HG03025 (cell line): ENCODE measurements at regions not wholly inside any gene's neighbourhood (a gene's known extent, or its start where the extent isn't known, plus 50 kb on each side); places are given as distances from the start of the nearest gene placed in this dataset.

Source experiments
- ATAC-seq: cut with Tn5 transposase; IDR thresholded peaks from one replicate; pipeline ENCODE4 v1.9.1; 2021; ENCODE audit warnings: mild to moderate bottlenecking, moderate library complexity; ENCODE audit not compliant: unreplicated experiment, low FRiP score

GRCh38 chr2:181330286-181330685, 126.9 kb upstream of the ITGA4 start:
- ATAC-seq: no peak

GRCh38 chr2:181332044-181332605, 125.1 kb upstream of the ITGA4 start:
- ATAC-seq: no peak

DNA sequence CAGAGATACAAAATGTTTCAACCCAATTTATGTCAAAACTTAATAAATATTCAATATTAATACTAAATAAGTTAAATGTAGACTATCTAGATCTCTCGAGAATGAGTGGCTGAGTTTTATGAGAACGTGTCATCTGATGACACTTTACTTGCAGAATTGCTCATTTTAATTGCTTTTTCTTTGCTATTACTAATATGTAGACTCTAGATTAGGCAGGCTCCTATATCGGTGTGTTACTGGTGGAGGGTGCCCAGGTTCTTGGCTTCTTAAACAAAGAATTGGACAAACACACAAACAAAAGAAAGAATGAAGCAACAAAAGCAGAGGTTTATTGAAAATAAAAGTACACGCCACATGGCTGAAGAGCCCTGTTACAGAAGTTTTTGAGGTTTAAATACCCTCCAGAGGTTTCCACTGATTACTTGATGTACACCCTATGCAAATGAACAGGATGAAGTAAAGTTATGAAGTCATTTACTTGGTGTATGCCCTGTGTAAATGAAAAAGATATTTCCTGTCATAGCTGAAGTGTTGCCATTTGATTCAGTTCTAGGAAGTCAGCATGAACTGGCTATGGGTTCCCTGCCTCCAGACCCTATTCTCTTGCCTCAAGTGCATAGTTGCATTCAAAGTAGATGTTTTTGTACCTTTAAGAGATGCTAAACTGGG, 122.9 kb upstream of the ITGA4 start:
- no peak for ATAC-seq

- no peak for ATAC-seq
Measured at GRCh38 chr2:181340891-181341290, 116.3 kb upstream of the ITGA4 start.

DNA sequence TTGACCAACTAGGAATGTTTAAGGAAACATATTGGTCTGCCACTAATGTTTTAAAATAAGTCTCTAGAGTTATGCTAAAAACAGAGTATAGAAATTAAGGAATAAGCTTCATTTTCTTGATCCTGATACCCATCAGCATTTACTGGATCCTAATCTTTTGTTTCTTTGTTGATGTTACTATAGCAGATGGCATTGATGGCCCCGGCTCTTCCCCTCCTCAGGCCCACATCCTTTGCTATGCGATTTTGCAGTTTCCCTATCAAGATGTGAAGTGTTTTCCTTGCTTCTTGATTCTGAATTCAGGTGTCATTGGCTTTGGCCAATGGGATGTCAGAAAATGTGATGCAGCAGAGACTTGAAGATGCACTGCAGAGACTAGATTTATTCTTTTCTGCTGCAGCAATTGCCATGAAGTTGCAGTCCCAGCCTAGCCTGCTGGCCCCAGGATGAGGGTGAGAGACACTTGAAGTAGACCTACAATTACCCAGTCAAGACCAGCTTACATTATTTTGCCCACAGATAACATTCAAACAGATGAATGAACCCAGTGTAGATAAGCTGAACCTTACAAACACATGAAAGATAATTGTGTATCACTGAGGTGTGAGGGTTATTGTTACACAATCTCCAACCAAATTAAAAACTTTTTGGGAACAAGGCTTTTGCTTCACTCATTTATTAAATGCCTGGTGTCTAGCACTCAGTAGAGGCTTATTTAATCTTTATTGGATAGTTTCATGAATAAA, 115.2 kb upstream of the ITGA4 start:
- ATAC-seq: no peak

GRCh38 chr2:181348107-181348837, 108.9 kb upstream of the ITGA4 start:
- peak; percentile 71 for ATAC-seq

- peak; percentile 54 for ATAC-seq
Measured at GRCh38 chr2:181352158-181352557, 105.0 kb upstream of the ITGA4 start.

GRCh38 chr2:181354626-181355025, 102.6 kb upstream of the ITGA4 start:
- no peak for ATAC-seq

DNA sequence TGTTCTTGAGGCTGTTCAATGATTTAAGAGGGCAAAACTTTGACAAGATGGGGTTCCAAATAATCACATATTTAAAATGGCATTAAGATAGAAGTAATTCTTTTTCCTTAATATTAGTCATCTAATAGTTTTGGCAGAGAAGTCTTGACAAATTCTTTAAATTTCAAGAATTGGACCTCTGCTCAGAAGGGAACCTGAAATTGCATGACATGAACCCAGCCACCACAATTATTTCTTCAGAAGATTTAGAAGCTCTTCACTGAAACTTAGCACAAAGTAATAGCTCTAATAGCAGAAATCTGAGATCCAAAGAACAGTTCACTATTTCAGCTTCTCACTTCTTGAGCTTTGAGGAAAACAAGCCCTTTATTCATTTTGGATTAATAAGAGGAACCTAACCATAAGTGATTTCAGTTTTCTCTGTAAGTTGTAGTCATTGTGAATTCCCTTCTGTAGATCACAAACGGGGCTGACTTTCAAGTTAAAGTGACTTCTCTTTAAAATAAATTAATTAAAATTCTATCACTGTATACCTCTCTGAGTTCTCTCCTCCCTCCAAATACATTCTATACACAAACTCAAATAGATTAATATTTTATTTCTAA, 100.6 kb upstream of the ITGA4 start:
- no peak for ATAC-seq

GRCh38 chr2:181357979-181358378, 99.2 kb upstream of the ITGA4 start:
- no peak for ATAC-seq

GRCh38 chr2:181362561-181362960, 94.6 kb upstream of the ITGA4 start:
- no peak for ATAC-seq

DNA sequence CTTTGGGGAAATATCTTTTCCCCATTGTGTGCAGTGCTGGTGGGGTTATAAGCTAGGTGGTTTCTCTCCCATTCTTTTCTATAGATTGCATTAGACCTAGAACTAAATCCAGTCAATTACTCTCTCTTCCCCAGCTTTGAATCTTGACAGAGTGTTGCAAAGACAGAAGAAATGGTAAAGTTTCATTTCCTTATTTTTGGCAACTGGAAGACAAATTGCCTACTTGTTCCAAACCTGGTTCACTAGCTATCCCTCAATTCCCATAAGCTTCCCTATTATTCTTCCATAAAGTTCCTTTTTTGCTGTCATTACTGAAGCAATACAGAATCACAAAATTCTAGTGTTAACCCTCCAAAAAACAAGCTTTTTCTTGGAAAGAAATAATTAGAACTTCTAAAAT, 94.0 kb upstream of the ITGA4 start:
- no peak for ATAC-seq

- ATAC-seq: no peak
Measured at GRCh38 chr2:181364492-181365170, 92.6 kb upstream of the ITGA4 start.

DNA sequence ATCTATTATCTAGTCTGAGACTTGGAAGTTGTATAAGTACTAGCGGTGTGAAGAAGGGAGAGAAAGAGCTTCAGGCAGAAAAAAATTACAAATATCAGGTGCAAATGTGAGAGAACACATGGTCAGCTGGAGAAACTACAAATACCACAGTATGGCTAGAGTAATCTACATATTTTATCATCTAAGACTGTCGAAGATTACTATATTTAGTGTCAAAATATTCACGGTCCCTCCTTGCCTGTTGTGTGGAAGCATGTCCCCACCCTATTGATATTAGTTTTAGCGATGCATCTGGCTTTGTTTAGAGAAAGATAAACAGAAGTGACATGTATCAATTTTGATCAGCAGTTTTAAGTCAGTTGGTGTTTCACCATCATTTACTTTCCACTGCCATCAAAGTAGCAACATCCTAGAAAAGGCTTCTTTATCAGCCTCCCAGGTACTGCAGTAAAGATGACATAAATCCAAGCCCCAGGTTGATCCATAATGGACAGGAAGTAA, 90.5 kb upstream of the ITGA4 start:
- ATAC-seq: no peak

- ATAC-seq: no peak
Measured at GRCh38 chr2:181367411-181367810, 89.8 kb upstream of the ITGA4 start.

DNA sequence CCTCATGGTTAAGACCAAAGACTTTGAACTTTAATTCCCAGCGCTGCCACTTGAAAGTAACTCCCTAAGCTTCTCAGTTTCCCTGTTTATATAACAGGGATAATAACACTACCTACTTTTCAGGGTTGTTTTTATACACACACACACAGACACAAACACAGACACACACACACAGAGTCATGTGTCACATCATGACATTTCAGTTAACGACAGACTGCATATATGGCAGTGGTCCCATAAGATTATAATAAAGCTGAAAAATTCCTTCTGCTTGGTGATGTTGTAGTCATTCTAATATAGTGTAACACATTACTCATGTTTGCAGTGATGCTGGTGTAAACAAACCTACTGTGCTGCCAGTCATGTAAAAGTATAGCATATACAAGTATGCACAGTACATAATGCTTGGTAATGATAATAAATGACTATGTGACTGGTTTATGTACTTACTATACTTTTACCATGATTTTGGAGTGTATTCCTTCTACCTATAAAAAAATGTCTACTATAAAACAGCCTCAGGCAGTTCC, 89.2 kb upstream of the ITGA4 start:
- no peak for ATAC-seq

DNA sequence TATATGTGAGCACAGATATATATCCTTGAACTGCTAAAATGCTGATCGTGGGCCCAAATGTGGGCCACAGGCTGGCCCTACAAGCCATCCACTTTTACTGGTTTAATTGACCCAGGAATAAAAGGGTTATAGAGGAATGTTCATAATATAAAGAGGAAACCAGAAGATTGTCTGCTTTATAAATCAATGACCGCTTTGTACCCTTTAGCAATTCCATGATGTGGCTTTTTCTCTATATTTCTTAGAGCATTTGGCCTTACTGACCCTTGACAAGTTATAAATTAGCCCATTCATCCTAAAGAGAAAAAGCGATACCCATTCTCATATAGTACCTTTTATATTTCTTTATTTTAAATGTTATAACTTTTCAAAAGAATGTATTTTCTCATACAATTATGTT, 87.1 kb upstream of the ITGA4 start:
- ATAC-seq: no peak

- ATAC-seq: no peak
Measured at GRCh38 chr2:181371195-181371594, 86.0 kb upstream of the ITGA4 start.

DNA sequence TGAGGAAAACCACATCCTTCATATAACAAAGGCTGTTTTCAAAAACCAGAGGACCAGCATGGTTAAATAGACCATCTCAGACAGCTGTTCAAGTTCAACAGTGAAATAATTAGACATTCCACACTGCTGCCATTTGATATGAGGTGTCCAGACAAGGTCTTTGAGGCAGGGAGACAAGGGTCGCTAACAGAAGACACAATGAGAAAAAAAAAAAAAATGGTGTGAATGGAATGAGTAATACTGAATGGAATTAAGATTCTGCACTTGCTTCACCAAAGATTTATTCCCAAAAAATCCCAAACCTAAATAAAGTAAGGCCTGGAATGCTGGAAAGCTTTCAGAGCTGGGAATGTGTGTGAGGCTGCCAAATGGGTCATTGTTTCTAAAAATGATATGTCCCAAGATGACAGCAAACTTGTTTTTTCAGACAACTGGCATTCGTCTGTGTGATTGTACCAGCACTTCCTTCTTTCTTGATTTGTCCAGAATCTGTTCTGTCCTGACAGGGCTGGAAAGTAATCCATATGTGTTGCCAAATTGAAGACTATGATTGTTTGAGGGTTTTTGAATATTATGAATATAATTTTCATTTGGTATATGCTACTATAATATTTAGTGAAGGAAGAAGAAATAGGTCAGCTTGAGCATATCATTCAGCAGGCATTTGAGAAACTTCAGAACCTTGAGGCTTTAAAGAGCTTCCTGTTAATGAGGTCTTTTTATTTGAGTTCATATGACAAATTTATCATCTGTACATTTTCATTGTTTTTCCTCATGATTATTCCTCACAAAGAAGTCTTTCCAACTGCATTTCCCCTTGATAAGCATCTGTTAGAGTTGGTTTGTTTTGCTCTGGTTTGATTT, 85.2 kb upstream of the ITGA4 start:
- ATAC-seq: no peak
